Epithelial cell of proximal tubule (primary cell): ENCODE measurements at regions not wholly inside any gene's neighbourhood (a gene's known extent, or its start where the extent isn't known, plus 50 kb on each side); places are given as distances from the start of the nearest gene placed in this dataset.
A peak's percentile ranks its signal among the peaks of the same experiment; 100 is the strongest.

Experiments used
- DNase-seq: peaks from one replicate; pipeline ENCODE4 v3.0.0-alpha.2; 2011; ENCODE audit warnings: low read depth
- H3K4me3 ChIP-seq: 2 replicates; pipeline ENCODE4 v1.5.1; 2011; ENCODE audit warnings: low read depth, mild to moderate bottlenecking, low read length
- TF ChIP-seq, protein P1 (sequence below): conservative IDR thresholded peaks from 2 replicates; pipeline ENCODE4 v1.5.1; 2012; ENCODE audit warnings: low read depth, mild to moderate bottlenecking, low read length

DNA sequence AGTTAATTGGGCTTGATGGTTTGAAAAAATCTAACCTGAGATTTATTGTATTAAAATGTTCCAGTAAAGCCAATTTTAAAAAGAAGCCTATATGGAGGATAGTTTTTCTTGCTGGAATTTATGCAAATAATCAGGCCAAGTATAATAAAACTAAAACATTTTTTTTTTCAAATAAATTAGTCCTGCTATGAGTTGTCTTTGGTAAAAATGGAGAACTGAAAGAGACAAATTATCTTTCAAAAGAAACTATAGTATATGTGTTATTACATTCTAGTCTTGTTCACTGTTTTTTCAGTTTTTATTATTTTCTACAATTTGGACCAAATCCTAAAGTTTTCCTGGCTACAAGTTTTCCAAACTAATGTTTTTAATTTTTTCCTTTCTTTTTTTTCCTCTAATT lies 468.9 kb downstream of the UQCRFS1 start:
- no peak overlapping the region for H3K4me3 ChIP-seq
- DNase-seq: no peak
- TF ChIP-seq, protein P1, sequence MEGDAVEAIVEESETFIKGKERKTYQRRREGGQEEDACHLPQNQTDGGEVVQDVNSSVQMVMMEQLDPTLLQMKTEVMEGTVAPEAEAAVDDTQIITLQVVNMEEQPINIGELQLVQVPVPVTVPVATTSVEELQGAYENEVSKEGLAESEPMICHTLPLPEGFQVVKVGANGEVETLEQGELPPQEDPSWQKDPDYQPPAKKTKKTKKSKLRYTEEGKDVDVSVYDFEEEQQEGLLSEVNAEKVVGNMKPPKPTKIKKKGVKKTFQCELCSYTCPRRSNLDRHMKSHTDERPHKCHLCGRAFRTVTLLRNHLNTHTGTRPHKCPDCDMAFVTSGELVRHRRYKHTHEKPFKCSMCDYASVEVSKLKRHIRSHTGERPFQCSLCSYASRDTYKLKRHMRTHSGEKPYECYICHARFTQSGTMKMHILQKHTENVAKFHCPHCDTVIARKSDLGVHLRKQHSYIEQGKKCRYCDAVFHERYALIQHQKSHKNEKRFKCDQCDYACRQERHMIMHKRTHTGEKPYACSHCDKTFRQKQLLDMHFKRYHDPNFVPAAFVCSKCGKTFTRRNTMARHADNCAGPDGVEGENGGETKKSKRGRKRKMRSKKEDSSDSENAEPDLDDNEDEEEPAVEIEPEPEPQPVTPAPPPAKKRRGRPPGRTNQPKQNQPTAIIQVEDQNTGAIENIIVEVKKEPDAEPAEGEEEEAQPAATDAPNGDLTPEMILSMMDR: no peak

DNA sequence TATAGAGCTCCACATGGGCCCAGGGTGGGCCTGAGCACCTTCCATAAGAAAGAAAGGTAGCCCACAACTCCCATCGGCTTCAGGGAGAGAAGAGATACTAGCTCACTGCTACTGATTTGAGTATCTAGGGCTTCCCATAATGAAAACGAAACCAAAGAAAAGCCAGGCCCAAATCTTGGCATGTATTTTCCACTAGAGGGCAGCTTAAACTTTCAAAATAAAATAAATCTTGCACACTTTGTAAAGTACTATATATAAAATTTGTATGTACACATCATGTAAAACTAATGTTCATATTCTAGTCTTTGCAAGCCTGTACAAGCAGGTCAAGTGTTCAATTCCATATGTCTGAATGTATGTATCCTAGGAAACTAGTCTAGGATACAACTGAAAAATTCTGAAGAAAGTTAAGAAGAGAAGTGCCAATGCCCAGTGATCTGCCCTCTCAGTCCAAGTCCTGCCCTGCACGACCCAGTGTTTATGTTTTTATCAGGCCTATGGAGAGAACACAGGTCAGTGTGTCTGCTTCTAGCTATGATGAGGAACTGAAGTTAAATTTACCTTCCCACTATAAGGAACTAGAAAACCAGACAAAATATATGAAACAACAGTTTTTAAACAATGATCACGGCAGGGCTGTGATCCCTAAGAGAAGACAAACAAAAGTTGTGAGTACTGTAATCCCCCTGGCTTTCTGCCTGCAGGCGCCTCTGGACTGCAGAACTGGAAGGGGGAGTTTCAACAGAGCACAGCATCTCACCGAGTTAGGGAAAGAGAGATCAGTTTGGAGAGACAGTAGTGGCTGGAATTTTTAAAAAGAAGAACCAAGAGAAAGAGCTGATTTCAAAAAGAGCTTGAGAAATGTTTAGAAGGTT lies 475.7 kb downstream of the UQCRFS1 start:
- TF ChIP-seq, protein P1: peak; percentile 69
- no peak overlapping the region for H3K4me3 ChIP-seq
- no peak for DNase-seq

GRCh38 chr19:28736528-28736927 lies 476.4 kb downstream of the UQCRFS1 start:
- no peak overlapping the region for H3K4me3 ChIP-seq
- no peak for DNase-seq
- TF ChIP-seq, protein P1: no peak

DNA sequence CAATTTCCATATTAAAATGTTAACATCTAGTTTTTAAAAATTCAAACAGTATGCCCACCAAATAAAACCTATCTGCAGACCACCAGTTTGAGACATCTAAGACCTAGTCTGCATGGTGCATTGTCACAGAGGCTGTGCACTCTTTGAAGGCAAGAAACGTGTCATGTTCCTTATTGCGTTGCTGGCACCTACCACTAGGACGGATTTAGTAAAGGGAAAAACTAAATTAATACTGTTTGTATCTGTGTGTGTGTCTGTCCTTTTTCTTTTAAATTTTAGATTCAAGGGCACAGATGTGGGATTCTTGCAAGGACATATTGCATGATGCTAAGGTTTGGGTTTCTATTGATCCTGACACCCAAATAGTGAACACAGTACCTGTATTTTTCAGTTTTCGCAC lies 481.4 kb downstream of the UQCRFS1 start:
- DNase-seq: no peak
- TF ChIP-seq, protein P1: no peak
- H3K4me3 ChIP-seq: no peak overlapping the region

DNA sequence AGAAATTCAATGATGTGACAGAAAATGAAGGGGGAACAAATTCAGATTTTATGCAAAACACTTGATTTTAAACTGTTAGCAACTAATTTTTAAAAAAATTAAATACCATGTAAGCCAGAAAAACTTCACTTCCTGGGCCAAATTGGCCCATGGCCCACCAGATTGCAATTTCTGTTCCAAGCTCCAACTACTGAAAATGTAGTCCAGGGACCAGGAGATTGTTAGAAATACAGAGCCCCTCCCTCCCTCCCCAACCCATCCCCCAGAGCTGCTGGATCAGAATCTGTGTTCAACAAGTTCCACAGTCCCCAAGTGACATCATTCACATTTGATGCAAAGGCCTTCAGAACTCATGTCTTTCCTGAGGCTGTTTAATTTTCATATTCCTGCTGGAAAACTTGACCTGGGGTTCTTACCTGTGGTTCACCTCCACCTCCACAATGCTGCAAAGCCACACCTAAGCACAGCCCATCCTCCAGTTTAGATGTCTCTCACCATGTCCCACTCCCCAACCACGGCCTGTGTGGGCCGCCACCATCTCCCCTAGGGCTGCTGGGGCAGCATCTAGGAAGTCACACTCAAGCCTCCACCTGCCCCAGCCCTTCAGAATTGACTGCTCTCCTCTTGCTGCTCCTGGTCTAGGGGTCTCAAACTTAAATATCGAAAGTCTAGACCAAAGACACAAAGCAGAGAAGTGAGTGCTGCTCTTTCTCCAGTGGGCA lies 482.0 kb downstream of the UQCRFS1 start:
- no peak for DNase-seq
- no peak overlapping the region for H3K4me3 ChIP-seq
- TF ChIP-seq, protein P1: no peak

GRCh38 chr19:28727480-28728159 lies 485.3 kb downstream of the UQCRFS1 start:
- peak overlapping the region; percentile 55 for H3K4me3 ChIP-seq
- no peak for DNase-seq
- TF ChIP-seq, protein P1: peak; percentile 48
